GM12892 (cell line): ENCODE measurements at regions not wholly inside any gene's neighbourhood (a gene's known extent, or its start where the extent isn't known, plus 50 kb on each side); places are given as distances from the start of the nearest gene placed in this dataset.

Experiments
- POLR2A ChIP-seq: IDR thresholded peaks from 2 replicates; pipeline ENCODE4 v1.6.1; 2011; ENCODE audit warnings: low read depth, low read length, control low read depth
- TAF1 ChIP-seq: IDR thresholded peaks from 2 replicates; pipeline ENCODE4 v1.6.1; 2011; ENCODE audit warnings: low read depth, mild to moderate bottlenecking, control low read depth, low read length, borderline replicate concordance

DNA sequence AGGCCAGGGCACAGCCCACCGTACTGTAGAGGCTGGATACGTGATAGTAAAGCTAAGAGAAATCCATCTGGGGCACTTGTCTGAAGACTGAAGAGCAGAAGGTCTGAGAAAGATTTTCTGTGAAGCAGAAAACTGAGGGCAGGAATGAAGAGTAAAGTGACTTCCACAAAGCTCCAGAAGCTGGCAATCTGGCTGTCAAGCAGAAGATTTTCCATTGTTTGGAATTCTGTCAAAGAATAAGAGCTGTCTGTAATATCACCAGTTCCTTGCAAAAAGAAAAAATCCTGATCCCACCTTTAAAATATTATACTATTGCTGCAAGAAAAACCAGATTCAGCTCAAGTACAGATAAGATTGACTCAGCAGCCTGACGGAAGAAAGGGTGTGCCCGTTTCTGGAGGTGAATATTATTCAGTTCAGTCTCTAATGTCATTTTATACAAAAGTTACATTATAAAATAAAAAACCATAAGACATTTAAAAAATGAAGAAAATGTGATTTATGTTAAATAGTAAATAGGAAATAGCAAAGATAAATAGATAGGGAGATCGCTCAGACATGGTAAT is 550.4 kb upstream of the SGO1 start:
- TF ChIP-seq POLR2A (no peak), TAF1 (no peak)
